ENCODE measurements at regions not wholly inside any gene's neighbourhood (a gene's known extent, or its start where the extent isn't known, plus 50 kb on each side); places are given as distances from the start of the nearest gene placed in this dataset.

DNA sequence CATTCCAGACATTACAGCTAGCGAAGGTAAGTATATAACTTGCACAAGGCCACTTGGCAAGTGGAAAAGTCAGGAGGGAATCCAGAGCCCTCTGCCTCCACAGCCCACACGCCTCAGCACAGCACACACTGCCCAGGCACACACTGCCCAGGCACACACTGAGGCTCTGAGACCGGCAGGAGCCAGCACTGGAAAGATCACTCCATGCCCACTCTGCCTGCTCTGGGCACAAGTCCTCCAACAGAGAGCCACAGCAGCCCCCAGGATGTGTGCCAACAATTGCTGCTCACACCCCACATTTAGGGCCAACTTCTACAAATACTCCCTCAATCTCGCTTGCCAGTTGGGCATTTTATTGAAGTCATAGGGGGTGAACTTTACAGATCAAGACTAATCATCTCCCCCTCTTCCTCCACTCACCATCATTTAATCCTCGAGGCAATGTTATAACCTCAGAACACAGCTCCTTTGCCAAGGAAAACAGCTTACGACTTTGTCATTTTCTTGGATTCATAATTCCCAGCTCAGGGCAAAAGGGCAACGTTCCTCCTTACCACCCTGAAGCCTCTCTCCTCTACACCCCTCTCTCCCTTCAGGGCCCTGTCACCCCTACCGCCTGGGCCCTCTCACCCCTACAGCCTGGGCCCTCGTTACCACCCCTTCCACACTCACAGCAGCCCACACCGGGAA is 53.0 kb upstream of the TPM1 start:
- no peak for DNase-seq
- TF ChIP-seq, protein P1, sequence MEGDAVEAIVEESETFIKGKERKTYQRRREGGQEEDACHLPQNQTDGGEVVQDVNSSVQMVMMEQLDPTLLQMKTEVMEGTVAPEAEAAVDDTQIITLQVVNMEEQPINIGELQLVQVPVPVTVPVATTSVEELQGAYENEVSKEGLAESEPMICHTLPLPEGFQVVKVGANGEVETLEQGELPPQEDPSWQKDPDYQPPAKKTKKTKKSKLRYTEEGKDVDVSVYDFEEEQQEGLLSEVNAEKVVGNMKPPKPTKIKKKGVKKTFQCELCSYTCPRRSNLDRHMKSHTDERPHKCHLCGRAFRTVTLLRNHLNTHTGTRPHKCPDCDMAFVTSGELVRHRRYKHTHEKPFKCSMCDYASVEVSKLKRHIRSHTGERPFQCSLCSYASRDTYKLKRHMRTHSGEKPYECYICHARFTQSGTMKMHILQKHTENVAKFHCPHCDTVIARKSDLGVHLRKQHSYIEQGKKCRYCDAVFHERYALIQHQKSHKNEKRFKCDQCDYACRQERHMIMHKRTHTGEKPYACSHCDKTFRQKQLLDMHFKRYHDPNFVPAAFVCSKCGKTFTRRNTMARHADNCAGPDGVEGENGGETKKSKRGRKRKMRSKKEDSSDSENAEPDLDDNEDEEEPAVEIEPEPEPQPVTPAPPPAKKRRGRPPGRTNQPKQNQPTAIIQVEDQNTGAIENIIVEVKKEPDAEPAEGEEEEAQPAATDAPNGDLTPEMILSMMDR (IDR thresholded peaks at IDR 0.05), result no peak
- Mint-ChIP-seq H3K4me3 (no peak overlapping the region), H3K4me1 (peaks cover 47% of the 10 kb centered on the region), H3K27ac (peak overlapping the region; percentile 55), H3K27me3 (ENCODE audit: low read depth, poor library complexity) (peaks cover 6% of the 10 kb centered on the region), H3K36me3 (ENCODE audit: low read depth) (no peaks in the 10 kb centered on the region), H3K9me3 (peaks cover 4% of the 10 kb centered on the region)

DNA sequence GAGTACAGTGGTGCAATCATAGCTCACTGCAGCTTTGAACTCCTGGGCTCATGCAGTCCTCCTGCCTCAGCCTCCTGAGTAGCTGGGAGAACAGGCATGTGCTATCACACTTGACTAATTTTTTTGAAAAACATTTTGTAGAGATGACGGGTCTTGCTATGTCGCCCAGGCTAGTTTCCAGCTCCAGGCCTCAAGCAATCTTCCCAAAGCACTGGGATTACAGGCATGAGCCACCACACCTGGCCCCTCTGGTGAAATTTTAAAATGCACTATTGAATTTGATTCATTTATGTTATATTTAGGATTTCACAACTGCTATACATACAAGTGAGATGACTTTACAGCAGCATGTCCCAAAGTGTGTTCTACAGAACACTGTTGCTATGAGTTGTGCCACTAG is 50.8 kb upstream of the TPM1 start:
- Mint-ChIP-seq H3K4me3 (no peak overlapping the region), H3K9me3 (peaks cover 4% of the 10 kb centered on the region), H3K27ac (no peak overlapping the region), H3K4me1 (peaks cover 33% of the 10 kb centered on the region), H3K36me3 (ENCODE audit: low read depth) (no peaks in the 10 kb centered on the region), H3K27me3 (ENCODE audit: low read depth, poor library complexity) (peaks cover 6% of the 10 kb centered on the region)
- TF ChIP-seq, protein P1 (IDR thresholded peaks at IDR 0.05), result no peak
- no peak for DNase-seq

DNA sequence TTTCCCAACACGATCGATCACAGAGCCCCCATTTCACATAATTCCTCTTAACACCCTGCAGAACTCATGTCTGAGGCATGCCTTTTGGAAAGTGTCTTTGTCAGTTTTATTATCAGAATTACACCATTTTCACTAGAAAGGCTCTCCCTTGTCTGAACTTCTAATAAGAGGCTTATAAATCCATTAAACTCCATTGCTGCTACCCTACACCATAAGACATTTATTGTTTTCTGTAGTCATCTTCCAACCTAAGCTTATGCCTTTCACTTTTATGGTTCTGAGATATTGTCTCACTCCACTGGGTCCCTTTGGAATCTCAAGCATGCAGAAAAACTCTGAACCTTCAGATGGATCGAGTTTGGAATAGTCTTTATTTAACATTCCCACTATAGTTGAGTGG is 50.2 kb upstream of the TPM1 start:
- peaks cover 36% of the 10 kb centered on the region for H3K4me1 Mint-ChIP-seq
- TF ChIP-seq, protein P1 (IDR thresholded peaks at IDR 0.05), result no peak
- peaks cover 6% of the 10 kb centered on the region for H3K27me3 Mint-ChIP-seq (ENCODE audit: low read depth, poor library complexity)
- H3K4me3 Mint-ChIP-seq, result no peak overlapping the region
- peaks cover 4% of the 10 kb centered on the region for H3K9me3 Mint-ChIP-seq
- H3K36me3 Mint-ChIP-seq (ENCODE audit: low read depth), result no peaks in the 10 kb centered on the region
- H3K27ac Mint-ChIP-seq, result no peak overlapping the region
- DNase-seq, result no peak
